NCI-H2196 (cell line): ENCODE measurements at regions not wholly inside any gene's neighbourhood (a gene's known extent, or its start where the extent isn't known, plus 50 kb on each side); places are given as distances from the start of the nearest gene placed in this dataset.
A peak's percentile ranks its signal among the peaks of the same experiment; 100 is the strongest.
"Not testable (repeated sequence)": the region's sequence is repeated elsewhere in the genome, so short reads cannot be mapped to it uniquely, and the experiment has no call there.

ENCODE experiments used
- DNase-seq: peaks from one replicate; lab custom pipeline; 2025; ENCODE audit not compliant: unreplicated experiment; lab: John Stamatoyannopoulos, UW

DNA sequence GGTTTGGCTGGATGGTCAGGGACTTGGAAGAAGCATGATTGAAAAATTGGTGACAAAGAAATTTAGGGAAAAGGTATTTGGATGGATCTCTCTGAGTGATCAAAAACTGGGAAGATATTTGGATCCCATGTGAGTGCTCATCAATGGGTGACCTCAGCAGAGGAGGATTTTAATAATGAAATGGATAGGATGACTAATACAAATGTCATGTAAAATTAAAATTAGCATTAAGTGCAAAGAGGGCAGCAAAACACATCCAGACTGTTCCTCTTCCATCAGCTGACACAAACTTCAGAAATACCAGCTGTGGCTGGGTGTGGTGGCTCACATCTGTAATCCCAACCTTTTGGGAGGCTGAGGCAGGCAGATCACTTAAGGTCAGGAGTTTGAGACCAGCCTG is 151.7 kb downstream of the THBS2 start:
- no peak for DNase-seq

DNA sequence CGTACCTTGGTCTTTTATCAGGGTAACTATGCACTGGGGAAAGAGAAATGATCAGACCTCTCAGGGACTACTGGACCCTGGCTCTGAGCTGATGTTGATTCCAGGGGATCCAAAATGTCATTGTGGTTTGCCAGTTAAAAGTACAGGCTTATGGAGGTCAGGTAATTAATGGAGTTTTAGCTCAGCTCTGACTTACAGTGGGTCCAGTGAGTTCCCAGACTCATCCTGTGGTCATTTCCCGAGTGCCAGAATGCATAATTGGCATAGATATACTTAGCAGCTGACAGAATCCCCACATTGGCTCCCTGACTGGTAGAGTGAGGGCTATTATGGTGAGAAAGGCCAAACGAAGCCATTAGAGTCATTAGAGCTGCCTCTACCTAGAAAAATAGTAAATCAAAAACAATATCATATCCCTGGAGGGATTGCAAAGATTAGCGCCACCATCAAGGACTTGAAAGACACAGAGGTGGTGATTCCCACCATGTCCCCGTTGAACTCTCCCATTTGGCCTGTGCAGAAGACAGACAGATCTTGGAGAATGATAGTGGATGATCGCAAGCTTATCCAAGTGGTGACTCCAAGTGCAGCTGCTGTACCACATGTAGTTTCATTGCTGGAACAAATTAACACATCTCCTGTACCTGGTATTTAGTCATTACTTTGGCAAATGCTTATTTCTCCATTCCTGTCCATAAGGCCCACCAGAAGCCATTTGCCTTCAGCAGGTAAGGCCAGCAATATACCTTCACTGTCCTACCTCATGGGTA is 152.4 kb downstream of the THBS2 start:
- DNase-seq: no peak

DNA sequence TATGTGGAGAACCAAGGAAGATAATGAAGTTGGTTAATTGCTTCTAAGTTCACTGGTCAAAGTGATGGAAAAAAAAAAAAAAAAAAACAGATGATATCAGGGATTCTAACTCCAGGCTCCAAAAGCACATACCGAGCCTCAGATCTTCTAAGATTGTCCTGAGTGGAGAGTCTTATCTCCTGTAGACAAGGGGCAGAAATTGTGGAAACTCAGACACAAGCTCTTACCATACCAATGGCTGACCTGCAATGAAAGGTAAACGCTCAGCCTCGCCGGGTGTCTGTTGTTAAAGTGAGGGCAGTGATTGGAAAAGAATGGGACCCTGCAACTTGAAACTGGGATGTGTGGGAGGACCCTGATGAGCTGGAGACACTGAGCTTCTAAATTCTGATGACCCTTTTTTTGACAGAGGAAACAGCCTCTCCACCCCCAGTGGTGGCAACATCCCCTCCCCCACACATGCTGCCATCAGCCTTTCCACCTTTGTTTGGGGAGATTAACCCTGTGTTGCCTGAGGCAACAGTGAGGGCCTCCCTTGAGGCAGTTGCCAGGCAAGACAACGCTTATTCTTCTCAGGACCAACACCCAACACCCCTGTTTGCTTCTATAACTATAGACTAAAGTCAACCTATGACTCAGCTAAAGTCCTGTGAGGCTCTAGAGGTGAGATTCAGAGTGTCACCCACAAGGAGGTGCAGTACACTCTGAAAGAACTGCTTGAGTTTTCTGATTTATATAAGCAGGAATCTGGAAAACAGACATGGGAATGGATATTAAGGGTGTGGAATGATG is 154.0 kb downstream of the THBS2 start:
- no peak for DNase-seq

DNA sequence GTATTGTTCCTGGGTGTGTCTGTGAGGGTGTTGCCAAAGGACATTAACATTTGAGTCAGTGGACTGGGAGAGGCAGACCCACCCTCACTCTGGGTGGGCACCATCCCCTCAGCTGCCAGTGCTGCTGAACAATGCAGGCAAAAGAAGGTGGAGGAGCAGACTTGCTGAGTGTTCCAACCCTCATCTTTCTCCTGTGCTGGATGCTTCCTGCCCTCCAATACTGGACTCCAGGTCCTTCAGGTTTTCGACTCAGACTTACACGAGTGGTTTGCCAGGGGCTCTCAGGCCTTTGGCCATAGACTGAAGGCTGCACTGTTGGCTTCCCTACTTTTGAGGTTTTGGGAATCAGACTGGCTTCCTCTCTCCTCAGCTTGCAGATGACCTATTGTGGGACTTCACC is 155.0 kb downstream of the THBS2 start:
- not testable (repeated sequence) for DNase-seq

DNA sequence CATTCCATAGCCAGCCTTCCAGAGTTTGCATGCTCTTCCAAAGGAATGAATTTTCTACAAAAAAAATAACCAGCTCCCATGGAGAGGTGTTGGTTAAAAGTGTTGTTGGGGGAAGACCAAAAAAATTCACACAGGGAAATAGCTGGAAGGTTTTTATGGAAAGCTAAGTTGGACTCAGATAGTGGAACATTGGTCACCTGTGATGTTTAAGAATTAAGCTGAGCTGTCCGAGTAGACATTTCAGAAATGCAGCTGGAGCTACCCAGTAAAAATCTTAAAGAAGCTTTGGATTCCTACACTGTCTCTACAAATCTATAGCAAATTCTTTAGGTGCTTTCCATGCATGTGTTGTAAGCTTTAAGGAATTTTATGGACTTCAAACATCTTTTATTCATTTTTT is 155.5 kb downstream of the THBS2 start:
- DNase-seq: no peak

DNA sequence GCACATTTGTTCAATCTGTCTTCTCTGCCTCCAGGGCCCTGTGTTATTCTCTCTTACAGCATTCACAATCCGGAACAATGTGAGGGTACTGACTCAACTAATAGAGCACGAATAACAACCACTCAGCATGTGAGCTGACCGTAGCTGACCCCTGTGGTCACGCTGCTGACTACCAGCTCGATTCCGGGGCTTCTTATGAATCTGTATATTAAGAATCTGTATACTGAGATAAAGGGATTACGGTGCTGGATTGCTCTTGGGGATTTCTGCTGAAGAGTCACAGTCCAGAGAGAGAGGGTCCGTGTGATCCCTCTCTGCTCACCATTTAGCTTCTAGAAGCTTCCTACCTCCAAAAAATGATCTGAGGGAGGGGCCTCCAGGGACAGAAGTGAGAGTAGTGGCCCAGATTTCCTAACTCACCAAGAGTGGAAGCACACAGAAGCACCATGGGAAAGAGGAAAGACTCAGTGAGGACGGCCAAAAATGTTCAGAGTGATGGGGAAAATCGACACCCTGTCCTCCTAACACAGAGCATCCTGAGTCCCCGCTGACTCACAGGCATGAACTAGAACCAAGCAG is 156.2 kb downstream of the THBS2 start:
- no peak for DNase-seq

DNA sequence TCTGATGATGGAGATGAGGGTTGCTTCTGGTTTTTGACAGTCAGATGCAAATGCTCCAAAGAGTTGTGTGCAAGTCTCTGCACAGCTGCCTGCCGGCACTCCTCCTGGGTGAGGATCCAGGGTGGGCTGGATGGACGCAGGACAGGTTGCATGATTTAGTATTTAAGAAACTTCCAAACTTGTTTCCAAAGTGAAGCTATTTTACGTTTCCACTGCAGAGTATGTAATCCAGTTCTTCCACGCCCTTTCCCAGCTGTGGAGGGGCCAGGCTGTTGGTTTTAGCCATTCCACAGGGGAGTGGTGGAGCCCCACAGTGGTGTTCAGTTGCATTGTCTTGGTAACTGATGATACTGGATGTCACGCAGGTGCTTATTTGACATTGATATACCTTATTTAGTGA is 157.3 kb downstream of the THBS2 start:
- DNase-seq: no peak

DNA sequence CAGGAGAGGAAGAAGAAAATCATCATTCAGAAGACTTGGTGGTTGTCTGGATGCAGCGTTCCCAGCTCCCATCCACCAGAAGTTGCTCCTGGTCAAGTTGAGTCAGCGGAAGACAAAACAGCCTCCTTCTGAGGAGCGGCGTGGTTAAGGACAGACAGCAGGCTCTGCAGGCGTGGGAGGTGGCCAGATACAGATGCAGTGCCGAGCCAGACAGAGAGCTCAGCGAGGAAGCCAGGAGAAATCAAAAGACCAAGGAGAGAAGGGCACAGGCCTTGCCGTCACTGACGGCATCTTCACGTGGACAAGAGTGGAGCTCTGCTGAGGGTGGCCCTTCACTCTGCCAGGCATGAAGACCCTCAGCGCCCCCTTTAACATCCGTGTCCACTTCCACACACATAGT is 158.5 kb downstream of the THBS2 start:
- DNase-seq: no peak

DNA sequence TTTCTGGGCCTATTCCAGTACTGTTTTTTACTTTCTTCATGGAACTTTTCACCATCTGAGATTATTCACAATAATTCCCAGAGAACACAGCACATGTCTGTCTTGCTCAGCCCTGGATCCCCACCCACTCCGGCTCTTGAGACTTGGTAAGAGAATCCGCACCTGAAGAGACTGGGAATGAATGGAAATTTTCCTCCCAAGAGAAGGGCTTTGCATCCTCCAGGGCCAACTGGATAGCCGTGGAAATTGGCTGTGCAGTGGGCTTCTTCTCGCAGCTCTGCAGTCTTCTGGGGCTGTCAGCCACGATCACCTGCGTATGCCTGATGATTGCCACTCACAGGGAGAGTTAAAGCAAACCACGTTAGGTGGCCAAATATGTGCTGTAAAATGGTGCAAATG is 159.1 kb downstream of the THBS2 start:
- no peak for DNase-seq

DNA sequence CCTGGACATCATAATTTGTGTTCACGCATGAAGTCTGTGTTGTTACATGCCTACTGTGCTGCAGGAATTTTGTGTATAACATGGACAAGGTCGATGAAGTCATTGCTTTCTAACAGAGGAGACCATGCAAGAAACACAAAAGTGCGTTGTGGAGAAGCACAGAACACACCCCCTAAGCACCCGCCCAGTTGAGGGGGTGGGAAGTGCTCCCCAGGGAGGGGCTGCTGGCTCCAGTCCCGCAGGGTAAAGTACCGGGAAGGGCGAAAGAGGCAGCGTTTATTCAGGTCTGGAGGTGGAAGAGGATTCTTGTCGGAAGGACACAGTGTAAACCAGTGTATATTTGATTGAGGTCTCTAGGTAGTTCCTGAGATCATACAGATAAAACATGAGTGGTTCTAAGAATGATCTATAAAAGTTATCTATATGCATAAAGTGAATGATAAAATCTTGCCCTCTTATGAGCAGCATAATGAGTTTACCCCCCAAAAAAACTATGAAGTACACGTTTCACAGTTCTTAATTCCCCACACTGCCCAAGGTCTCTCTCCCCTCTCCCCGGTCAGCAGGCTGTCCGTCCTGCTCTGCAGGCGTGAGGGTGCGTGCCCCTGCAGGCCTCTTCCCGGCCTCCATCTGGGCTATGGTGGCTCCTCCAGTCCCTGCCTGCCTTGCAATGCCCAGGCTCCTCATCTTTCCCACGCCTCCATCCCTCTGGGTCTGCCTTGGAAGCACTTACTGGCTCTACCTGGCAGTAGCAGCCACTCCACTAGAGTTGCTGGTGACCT is 159.7 kb downstream of the THBS2 start:
- no peak for DNase-seq

DNA sequence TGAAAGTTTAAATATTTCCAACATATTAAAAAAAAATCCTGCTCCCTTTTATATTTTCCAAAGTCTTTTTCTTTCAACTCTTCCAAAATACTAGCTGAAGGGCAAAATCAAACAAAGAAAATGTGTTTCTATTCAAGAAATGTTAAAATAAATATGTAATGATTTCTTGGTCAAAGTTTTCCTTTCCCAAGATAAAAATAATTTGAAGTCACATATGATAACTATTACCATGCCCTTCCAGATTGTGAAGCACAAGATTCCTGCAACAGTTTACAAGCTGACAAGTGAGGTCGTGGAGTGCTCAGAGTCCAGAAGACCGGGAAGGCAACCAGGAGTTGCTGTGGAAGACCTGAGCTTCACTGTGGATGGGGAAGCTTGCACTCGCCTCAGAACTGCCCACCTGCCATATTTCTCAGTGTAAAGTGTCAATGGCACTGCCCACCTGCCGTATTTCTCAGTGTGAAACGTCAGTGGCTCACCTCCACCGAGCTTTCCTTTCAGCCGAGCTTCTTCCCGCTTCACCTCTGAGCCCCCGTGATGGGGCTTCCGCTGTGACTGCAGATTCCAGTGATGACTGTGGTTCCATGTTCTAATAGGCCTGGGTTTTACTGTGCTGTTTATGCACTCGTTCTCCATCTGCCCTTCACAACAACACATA is 160.5 kb downstream of the THBS2 start:
- no peak for DNase-seq

DNA sequence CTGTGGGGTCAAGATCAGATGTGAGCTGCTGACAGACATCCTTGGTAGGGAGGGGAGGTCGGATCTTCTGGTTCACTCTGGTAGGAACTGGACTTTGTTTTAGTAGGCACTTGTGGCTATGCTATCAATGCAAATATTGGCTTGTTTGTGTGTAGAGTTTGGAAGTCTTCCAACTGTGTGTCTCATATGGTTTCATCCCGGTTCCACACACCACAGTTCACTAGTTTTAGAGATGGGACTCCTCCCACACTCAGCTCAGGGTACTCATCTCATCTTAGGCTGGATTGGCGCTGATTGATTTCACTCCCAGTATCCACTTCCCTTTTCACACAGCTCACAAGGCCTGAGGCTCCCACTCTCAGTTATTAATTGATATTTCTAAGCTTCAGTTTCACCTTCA is 161.3 kb downstream of the THBS2 start:
- DNase-seq: peak; percentile 1

DNA sequence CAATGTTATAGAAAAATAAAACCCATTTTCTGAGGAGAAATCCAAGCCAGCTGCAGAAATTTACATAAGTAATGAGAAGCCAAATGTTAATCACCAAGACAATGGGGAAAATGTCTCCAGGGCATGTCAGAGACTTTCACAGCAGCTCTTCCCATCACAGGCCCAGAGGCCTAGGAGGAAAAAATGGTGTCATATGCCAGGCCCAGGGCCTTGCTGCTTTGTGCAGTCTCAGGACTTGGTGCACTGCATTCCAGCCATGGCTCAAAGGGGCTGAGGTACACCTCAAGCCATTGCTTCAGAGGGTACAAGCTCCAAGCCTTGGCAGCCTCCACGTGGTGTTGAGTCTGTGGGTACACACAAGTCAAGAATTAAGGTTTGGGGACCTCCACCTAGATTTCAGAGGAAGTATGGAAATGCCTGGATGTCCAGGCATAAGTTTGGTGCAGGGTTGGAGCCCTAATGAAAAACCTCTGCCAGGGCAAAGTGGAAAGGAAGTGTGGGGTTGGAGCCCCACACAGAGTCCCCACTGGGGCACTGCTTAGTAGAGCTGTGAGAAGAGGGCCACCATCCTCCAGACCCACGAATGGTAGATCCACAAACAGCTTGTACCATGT is 163.0 kb downstream of the THBS2 start:
- not testable (repeated sequence) for DNase-seq

DNA sequence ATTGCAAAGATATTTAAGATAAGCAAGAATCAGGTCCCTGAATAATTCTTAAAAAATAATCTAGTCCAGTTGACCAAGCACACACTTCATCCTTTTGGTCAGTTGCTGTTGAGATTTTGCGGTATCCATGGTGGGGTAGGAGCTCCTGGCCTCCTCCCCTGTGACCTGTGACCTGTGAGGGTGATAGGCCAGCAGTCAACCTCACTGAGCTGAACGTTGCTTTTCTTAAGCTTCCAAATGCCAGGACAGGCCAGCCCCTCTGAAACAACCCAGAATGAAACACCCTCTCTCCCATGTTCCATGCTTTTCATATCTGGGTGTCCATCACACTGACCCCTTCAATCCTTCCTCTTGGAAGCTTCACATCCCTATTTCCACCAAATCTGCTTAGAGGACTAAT is 164.9 kb downstream of the THBS2 start:
- DNase-seq: no peak

DNA sequence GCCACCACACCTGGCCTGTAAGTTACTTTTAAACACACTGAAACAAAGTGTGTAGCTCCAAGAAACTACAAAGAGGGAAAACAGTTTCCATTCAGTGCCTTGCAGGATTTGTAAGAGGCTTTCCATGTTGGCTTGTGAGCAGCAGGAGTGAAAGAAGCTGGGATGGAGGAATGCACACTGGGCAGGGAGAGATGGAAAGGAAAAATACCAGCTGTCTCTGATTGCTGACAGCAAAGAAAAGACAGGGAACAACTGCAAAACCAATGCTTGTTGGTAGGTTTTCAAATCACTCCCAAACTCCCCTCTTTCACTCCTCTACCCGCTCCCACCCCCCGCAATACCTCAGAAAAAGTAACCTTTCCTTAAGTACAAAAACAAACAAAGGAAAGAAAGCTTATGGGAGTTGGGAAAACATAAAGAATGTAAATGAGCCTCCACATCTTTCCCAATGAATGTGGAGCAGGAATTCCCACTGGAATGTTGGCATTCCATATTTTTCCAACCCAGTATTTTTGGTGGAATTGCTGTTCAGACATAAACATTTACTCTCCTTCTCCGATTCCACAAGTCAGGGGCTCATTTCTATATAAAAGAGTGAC is 166.1 kb downstream of the THBS2 start:
- DNase-seq: no peak

DNA sequence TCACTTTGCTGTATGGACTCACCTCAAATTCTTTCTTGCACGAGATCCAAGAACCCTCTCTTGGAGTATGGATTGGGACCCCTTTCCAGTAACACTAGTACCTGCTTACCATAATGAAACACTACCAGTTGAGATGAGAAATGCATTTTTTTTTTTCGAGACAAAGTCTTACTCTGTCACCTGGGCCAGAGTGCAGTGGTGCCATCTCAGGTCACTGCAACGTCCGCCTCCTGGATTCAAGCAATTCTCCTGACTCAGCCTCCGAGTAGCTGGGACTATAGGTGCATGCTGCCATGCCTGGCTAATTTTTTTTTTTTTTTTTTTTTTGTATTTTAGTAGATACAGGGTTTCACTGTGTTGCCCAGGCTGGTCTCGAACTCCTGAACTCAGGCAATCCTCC is 167.0 kb downstream of the THBS2 start:
- DNase-seq: not testable (repeated sequence)

DNA sequence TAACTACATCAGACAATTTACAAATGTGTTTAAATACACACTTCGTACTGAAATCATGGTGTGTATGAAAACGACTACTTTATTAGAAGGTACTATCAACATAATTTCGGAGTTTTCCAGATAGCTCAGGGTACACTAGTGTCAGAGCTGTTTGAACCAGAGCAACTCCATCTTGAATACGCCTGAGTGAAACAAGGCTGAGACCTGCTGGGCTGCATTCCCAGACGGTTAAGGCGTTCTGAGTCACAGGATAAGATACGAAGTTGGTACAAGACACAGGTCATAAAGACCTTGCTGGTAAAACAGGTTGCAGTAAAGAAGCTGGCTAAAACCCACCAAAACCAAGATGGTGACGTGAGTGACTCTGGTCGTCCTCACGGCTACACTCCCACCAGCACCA is 167.6 kb downstream of the THBS2 start:
- no peak for DNase-seq

DNA sequence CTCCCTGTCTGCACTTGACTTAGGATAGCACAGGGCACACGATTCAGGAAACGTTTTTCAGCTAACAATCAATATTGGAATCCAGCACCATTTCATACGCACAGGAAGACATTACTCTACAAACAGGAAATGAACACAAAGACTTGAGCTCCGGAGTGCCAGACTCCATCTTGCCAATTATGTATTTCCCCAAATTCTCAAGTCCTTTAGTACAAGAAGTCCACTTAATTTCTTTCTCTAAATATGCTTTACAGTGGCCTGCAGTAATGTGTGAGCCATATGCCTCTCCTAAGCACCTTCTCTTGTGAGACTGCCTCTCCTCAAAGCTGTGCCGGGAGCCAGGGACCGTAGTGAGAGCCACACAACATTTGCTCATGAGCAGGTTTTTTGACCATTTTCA is 168.2 kb downstream of the THBS2 start:
- no peak for DNase-seq

DNA sequence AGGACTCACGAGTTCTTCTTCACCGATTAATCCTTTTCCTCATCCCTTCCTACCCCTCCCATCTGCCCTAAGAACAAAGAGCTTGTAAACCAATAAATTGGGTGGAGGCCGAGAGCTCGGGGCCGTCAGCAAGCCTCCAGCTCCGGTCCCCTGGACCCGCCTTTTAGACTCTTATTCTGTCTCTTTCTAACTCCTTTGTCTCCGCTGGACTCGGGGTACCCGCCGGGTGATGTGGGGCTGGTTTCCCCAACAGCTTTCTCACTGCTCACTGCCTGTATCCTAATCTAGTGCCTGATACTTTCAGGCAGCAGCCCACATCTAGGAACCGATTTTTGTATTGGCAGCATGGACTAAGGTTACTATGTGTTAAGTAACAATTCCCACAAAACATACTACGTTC is 169.1 kb downstream of the THBS2 start:
- not testable (repeated sequence) for DNase-seq

DNA sequence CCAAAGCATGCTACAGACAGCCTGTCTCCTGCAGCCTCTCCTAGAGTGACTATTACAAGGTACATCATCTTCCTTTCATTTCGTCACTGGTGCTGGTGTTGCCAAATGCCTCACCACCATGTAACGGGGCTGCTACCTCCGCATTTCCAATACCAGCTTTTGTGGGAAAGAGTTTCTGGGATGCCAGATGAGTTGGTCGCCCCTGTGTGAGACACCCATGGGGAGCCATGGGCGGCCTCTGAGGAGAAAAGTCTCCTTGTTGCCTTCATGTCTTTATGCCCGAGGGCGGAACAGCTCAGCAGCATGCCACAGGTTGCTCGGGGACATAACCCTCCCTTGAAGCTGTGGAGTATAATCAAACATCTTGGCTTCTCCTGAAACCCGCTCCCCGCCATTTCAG is 169.6 kb downstream of the THBS2 start:
- no peak for DNase-seq
